ENCODE measurements at regions not wholly inside any gene's neighbourhood (a gene's known extent, or its start where the extent isn't known, plus 50 kb on each side); places are given as distances from the start of the nearest gene placed in this dataset.

- no peak for DNase-seq (ENCODE audit: low spot score in 2 of 2)
- WGBS, 2 donors, result 86 to 89% methylated on average over 9 of the region's 9 CpGs
- H3K4me3 ChIP-seq (ENCODE audit: low read depth, poor library complexity, severe bottlenecking), result no peak overlapping the region
- intact Hi-C loops (cut with DNase I; ENCODE audit: low total_unique reads), result no loop called here
- no peak for TF ChIP-seq POLR2A (IDR thresholded peaks at IDR 0.05)
- TF ChIP-seq CTCF (IDR thresholded peaks at IDR 0.05), result no peak
Observed at GRCh38 chr17:27986805-27987684, 55.4 kb upstream of the NLK start.

- no peak overlapping the region for H3K4me3 ChIP-seq (ENCODE audit: low read depth, poor library complexity, severe bottlenecking)
- intact Hi-C loops (cut with DNase I; ENCODE audit: low total_unique reads), result no loop called here
- TF ChIP-seq POLR2A (IDR thresholded peaks at IDR 0.05) (no peak), CTCF (IDR thresholded peaks at IDR 0.05) (no peak)
- WGBS, 2 donors, result 80 to 83% methylated on average over 3 of the region's 3 CpGs
- no peak for DNase-seq (ENCODE audit: low spot score in 2 of 2)
Observed at GRCh38 chr17:27989046-27989445, 53.4 kb upstream of the NLK start.

- intact Hi-C loops (cut with DNase I; ENCODE audit: low total_unique reads), result no loop called here
- no peak overlapping the region for H3K4me3 ChIP-seq (ENCODE audit: low read depth, poor library complexity, severe bottlenecking)
- DNase-seq (ENCODE audit: low spot score in 2 of 2), result no peak
- TF ChIP-seq POLR2A (IDR thresholded peaks at IDR 0.05), result no peak
- TF ChIP-seq CTCF (IDR thresholded peaks at IDR 0.05), result no peak
- 93 to 95% methylated on average over 2 of the region's 2 CpGs for WGBS, 2 donors
Observed at GRCh38 chr17:27990100-27990499, 52.4 kb upstream of the NLK start.

GRCh38 chr17:27990979-27991378 lies 51.5 kb upstream of the NLK start:
- 83 to 89% methylated on average over 5 of the region's 5 CpGs for WGBS, 2 donors
- no peak overlapping the region for H3K4me3 ChIP-seq (ENCODE audit: low read depth, poor library complexity, severe bottlenecking)
- DNase-seq (ENCODE audit: low spot score in 2 of 2), result no peak
- no peak for TF ChIP-seq CTCF (IDR thresholded peaks at IDR 0.05)
- no peak for TF ChIP-seq POLR2A (IDR thresholded peaks at IDR 0.05)
- intact Hi-C loops (cut with DNase I; ENCODE audit: low total_unique reads), result no loop called here

- no peak for TF ChIP-seq CTCF (IDR thresholded peaks at IDR 0.05)
- TF ChIP-seq POLR2A (IDR thresholded peaks at IDR 0.05), result no peak
- no peak for DNase-seq (ENCODE audit: low spot score in 2 of 2)
- intact Hi-C loops (cut with DNase I; ENCODE audit: low total_unique reads), result no loop called here
- no peak overlapping the region for H3K4me3 ChIP-seq (ENCODE audit: low read depth, poor library complexity, severe bottlenecking)
- WGBS, 2 donors, result 90 to 94% methylated on average over 1 of the region's 1 CpG
Observed at GRCh38 chr17:27991462-27991993, 50.9 kb upstream of the NLK start.
